Activated CD8-positive, alpha-beta T cell treated with anti-CD3 and anti-CD28 coated beads for 36 hours (primary cell): ENCODE measurements at regions not wholly inside any gene's neighbourhood (a gene's known extent, or its start where the extent isn't known, plus 50 kb on each side); places are given as distances from the start of the nearest gene placed in this dataset.

Experiments used
- ATAC-seq: fragments of 200-7000 bp; cut with Tn5 transposase; one replicate; pipeline ENCODE4 v1.10.0; 2021; ENCODE audit warnings: mild to moderate bottlenecking, moderate library complexity
- CTCF ChIA-PET: fragments of 350-600 bp; sonication (Branson Sonifier 250); formaldehyde crosslinking; loops from one replicate; lab custom pipeline; 2021; ENCODE audit warnings: antibody characterized with exemption; lab: Charles Lee
- POLR2A ChIA-PET: fragments of 350-600 bp; sonication (Branson Sonifier 250); formaldehyde crosslinking; loops from one replicate; lab custom pipeline; 2021; ENCODE audit warnings: antibody characterized with exemption; lab: Charles Lee
- DNase-seq: peaks from one replicate; pipeline ENCODE4 v3.0.0-alpha.2; 2020
- H3K27ac Mint-ChIP-seq: one replicate; pipeline ENCODE4 v1.8.0; 2021; ENCODE audit warnings: mild to moderate bottlenecking, mixed read lengths
- H3K27me3 Mint-ChIP-seq: one replicate; pipeline ENCODE4 v1.8.0; 2021; ENCODE audit warnings: mixed read lengths
- H3K36me3 Mint-ChIP-seq: one replicate; pipeline ENCODE4 v1.8.0; 2021; ENCODE audit warnings: low read depth, mixed read lengths
- H3K4me1 Mint-ChIP-seq: one replicate; pipeline ENCODE4 v1.8.0; 2021; ENCODE audit warnings: low read depth, mixed read lengths
- H3K4me3 Mint-ChIP-seq: one replicate; pipeline ENCODE4 v1.8.0; 2021; ENCODE audit warnings: mild to moderate bottlenecking, moderate library complexity, mixed read lengths
- H3K9me3 Mint-ChIP-seq: one replicate; pipeline ENCODE4 v1.8.0; 2021; ENCODE audit warnings: mixed read lengths
- intact Hi-C: fragments of 100-400 bp; cut with micrococcal nuclease; formaldehyde crosslinking; loops from one replicate; pipeline ENCODE4 v1.10.0; 2022
- TF ChIP-seq, protein P1 (sequence below): fragments of 200-600 bp; IDR thresholded peaks from one replicate; pipeline ENCODE4 v1.8.0; 2022; ENCODE audit warnings: antibody characterized with exemption, mild to moderate bottlenecking

DNA sequence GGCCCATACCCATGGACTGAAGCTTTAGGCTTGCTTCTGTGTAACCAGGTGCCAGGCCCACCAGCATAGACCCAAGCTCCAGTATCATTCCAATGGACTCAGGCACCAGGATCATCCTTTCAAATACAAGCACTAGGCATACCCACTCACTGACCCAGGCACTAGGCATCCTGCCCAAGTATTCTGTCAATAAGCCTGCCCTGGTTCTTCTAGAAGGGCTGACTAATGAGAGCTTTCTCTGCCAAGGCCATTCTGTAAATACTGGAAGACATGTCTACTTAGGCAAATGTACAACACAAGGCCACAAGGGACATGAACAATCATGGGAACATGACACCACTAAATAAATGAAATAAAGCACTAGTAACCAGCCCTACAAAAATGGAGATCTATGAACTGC lies 352.2 kb downstream of the FSCB start:
- Mint-ChIP-seq H3K36me3 (no peaks in the 10 kb centered on the region), H3K27ac (no peak overlapping the region), H3K9me3 (peaks cover 9% of the 10 kb centered on the region), H3K4me1 (no peaks in the 10 kb centered on the region), H3K4me3 (no peak overlapping the region), H3K27me3 (no peaks in the 10 kb centered on the region)
- ChIA-PET CTCF (no interaction called here), POLR2A (no interaction called here)
- intact Hi-C loops, result no loop called here
- DNase-seq (no peak), ATAC-seq (no peak)
- TF ChIP-seq, protein P1, sequence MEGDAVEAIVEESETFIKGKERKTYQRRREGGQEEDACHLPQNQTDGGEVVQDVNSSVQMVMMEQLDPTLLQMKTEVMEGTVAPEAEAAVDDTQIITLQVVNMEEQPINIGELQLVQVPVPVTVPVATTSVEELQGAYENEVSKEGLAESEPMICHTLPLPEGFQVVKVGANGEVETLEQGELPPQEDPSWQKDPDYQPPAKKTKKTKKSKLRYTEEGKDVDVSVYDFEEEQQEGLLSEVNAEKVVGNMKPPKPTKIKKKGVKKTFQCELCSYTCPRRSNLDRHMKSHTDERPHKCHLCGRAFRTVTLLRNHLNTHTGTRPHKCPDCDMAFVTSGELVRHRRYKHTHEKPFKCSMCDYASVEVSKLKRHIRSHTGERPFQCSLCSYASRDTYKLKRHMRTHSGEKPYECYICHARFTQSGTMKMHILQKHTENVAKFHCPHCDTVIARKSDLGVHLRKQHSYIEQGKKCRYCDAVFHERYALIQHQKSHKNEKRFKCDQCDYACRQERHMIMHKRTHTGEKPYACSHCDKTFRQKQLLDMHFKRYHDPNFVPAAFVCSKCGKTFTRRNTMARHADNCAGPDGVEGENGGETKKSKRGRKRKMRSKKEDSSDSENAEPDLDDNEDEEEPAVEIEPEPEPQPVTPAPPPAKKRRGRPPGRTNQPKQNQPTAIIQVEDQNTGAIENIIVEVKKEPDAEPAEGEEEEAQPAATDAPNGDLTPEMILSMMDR, result no peak

DNA sequence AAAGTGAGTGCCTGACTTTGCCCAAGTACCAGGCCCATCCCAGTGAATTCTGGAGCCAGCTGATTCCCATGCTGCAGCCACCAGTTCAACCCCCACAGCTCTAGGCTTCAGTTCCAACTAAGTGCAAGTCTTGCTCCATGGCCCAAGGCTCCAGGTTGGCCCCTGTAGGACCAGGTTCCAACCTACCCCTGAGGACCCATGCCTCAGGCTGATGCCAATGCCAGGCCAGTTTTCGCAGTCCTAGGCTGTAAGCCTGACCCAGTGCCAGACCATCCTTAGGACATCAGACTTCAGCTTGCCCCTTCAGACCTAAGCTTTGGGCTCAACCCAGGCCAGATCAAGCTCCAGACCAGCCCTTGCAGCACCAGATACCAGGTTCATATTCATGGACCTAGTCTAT lies 352.6 kb downstream of the FSCB start:
- H3K27me3 Mint-ChIP-seq, result no peaks in the 10 kb centered on the region
- no peaks in the 10 kb centered on the region for H3K4me1 Mint-ChIP-seq
- ChIA-PET CTCF (no interaction called here), POLR2A (no interaction called here)
- TF ChIP-seq, protein P1, result no peak
- H3K9me3 Mint-ChIP-seq, result peaks cover 9% of the 10 kb centered on the region
- H3K27ac Mint-ChIP-seq, result no peak overlapping the region
- ATAC-seq, result no peak
- intact Hi-C loops, result no loop called here
- DNase-seq, result no peak
- no peak overlapping the region for H3K4me3 Mint-ChIP-seq
- no peaks in the 10 kb centered on the region for H3K36me3 Mint-ChIP-seq

DNA sequence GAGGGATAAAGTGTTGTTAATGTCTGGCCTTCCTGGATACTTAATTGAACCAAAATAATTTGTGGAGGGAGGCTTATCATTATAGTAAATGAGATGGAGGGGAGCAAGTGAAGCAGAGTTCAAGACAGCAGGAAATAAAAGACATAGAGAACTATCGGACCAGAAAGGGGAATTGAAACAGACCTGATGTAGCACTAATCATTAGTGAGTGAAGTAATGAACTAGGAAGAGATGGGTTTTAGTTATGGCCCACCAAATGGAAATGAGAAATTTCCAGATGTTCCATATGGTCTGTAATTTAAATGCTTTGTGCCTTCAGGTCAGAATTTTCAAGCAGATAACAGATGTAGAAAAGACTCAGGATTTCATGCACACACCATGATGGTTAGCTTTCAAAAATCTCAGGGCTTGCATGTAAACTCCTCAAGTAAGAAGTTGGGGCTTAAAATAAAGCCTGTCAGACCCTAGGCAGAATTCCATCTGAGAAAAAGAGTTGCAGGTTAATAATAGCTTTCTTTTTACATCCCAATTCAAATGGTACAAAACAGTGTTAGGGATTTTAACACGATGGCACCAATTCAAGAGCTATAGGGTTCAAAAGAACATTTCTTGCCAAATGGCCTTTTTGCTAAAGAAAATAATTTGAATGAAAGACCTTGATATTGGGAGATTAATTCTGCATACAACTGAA lies 355.8 kb downstream of the FSCB start:
- POLR2A ChIA-PET, result no interaction called here
- Mint-ChIP-seq H3K27ac (no peak overlapping the region), H3K4me1 (no peaks in the 10 kb centered on the region), H3K27me3 (no peaks in the 10 kb centered on the region), H3K36me3 (no peaks in the 10 kb centered on the region), H3K9me3 (peaks cover 5% of the 10 kb centered on the region), H3K4me3 (no peak overlapping the region)
- TF ChIP-seq, protein P1, result no peak
- CTCF ChIA-PET, result no interaction called here
- intact Hi-C loops, result no loop called here
- ATAC-seq (no peak), DNase-seq (no peak)

DNA sequence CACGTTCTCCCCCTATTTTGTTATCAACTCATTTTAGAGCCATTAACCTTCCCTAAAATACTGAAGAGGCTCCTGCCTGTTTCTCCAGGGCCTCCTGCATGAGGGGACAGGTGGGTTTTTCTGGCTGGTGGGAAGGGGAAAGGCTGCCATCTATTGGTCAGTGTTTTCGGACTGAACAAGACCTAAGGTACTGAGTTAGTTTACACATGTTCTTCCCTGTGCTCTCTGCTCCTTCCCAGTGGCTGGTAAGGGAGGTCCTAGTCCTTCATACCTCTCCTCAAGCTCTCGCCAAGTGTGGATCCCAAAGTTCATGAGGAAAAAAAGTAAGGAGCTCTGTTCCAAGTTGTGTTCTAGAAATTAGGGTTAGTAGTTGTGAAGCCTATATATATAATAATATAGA lies 357.5 kb downstream of the FSCB start:
- ATAC-seq, result no peak
- intact Hi-C loops, result no loop called here
- POLR2A ChIA-PET, result no interaction called here
- CTCF ChIA-PET, result no interaction called here
- Mint-ChIP-seq H3K27me3 (no peaks in the 10 kb centered on the region), H3K36me3 (no peaks in the 10 kb centered on the region), H3K4me1 (no peaks in the 10 kb centered on the region), H3K9me3 (no peaks in the 10 kb centered on the region), H3K27ac (no peak overlapping the region), H3K4me3 (no peak overlapping the region)
- peak; percentile 1 for DNase-seq
- TF ChIP-seq, protein P1, result no peak

DNA sequence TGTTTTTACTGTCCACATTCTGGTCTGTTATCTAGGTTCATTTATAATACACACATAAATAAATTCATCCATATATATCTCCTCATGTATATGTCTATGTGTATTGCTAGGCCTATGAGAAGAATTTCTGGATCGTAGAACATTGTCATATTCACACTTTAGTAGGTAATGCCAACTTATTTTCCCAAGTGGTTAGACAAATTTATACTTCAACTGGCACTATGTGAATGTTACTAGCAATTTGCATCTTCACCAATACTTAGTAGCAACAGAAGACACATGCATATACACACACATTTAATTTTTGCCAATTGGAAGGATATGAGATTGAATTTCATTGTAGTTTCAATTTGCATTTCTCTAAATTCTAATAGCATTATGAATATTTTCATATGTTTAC lies 365.1 kb downstream of the FSCB start:
- H3K4me3 Mint-ChIP-seq, result no peak overlapping the region
- DNase-seq, result no peak
- H3K27ac Mint-ChIP-seq, result no peak overlapping the region
- ATAC-seq, result no peak
- TF ChIP-seq, protein P1, result no peak
- POLR2A ChIA-PET, result no interaction called here
- CTCF ChIA-PET, result no interaction called here
- H3K4me1 Mint-ChIP-seq, result no peaks in the 10 kb centered on the region
- no peaks in the 10 kb centered on the region for H3K27me3 Mint-ChIP-seq
- intact Hi-C loops, result no loop called here
- H3K36me3 Mint-ChIP-seq, result no peaks in the 10 kb centered on the region
- H3K9me3 Mint-ChIP-seq, result no peaks in the 10 kb centered on the region
